Smooth muscle cell (in vitro differentiated cells): ENCODE measurements at regions not wholly inside any gene's neighbourhood (a gene's known extent, or its start where the extent isn't known, plus 50 kb on each side); places are given as distances from the start of the nearest gene placed in this dataset.
A peak's percentile ranks its signal among the peaks of the same experiment; 100 is the strongest.

Experiments
- DNase-seq: peaks from one replicate; lab custom pipeline; 2025; ENCODE audit not compliant: unreplicated experiment; lab: John Stamatoyannopoulos, UW
- H2AFZ ChIP-seq: fragments of 200-600 bp; sonication (generic); 2 replicates; pipeline ENCODE4 v1.6.0; 2016; ENCODE audit warnings: antibody characterized with exemption, low read depth, mild to moderate bottlenecking
- H3F3A ChIP-seq: fragments of 200-600 bp; sonication (generic); 2 replicates; pipeline ENCODE4 v1.6.0; 2017; ENCODE audit warnings: antibody characterized with exemption, low read depth
- H3K27ac ChIP-seq: fragments of 200-600 bp; sonication (generic); 2 replicates; pipeline ENCODE4 v1.5.1; 2016; ENCODE audit warnings: low read depth, mild to moderate bottlenecking
- H3K27me3 ChIP-seq: fragments of 200-600 bp; sonication (generic); 2 replicates; pipeline ENCODE4 v1.6.1; 2016; ENCODE audit warnings: low read depth, mild to moderate bottlenecking
- H3K36me3 ChIP-seq: fragments of 200-600 bp; sonication (generic); 2 replicates; pipeline ENCODE4 v1.5.1; 2016; ENCODE audit warnings: low read depth
- H3K4me1 ChIP-seq: fragments of 200-600 bp; sonication (generic); 2 replicates; pipeline ENCODE4 v1.5.1; 2016; ENCODE audit warnings: low read depth
- H3K4me2 ChIP-seq: fragments of 200-600 bp; sonication (generic); 2 replicates; pipeline ENCODE4 v1.6.0; 2016; ENCODE audit warnings: mild to moderate bottlenecking
- H3K4me3 ChIP-seq: fragments of 200-600 bp; sonication (generic); 2 replicates; pipeline ENCODE4 v1.5.1; 2016; ENCODE audit warnings: mild to moderate bottlenecking
- H3K79me2 ChIP-seq: fragments of 200-600 bp; sonication (generic); 2 replicates; pipeline ENCODE4 v1.6.0; 2016; ENCODE audit warnings: low read depth, mild to moderate bottlenecking
- H3K9ac ChIP-seq: fragments of 200-600 bp; sonication (generic); 2 replicates; pipeline ENCODE4 v1.6.0; 2016; ENCODE audit warnings: low read depth
- H3K9me3 ChIP-seq: fragments of 200-600 bp; sonication (generic); replicated peaks from 2 replicates; pipeline ENCODE4 v1.5.1; 2016; ENCODE audit warnings: low read depth
- H4K20me1 ChIP-seq: fragments of 200-600 bp; sonication (generic); 2 replicates; pipeline ENCODE4 v1.6.0; 2016; ENCODE audit warnings: low read depth
- CTCF ChIP-seq: fragments of 200-600 bp; sonication (generic); IDR thresholded peaks from 2 replicates; pipeline ENCODE4 v1.5.1; 2017; ENCODE audit warnings: borderline replicate concordance, mild to moderate bottlenecking, antibody characterized with exemption; ENCODE audit not compliant: insufficient read depth, poor library complexity, severe bottlenecking
- WGBS: methylation state at CpG from one replicate; pipeline ENCODE4 v1.1.7; 2016; ENCODE audit warnings: low lambda C conversion rate; 5-methylcytosine and 5-hydroxymethylcytosine counted together

GRCh38 chr6:14390805-14391204 lies 273.2 kb downstream of the CD83 start:
- no peak for DNase-seq
- H3K9ac ChIP-seq = no peak overlapping the region
- H3K4me1 ChIP-seq = no peaks in the 10 kb centered on the region
- TF ChIP-seq CTCF = no peak
- H2AFZ ChIP-seq = no peak overlapping the region
- no peaks in the 10 kb centered on the region for H4K20me1 ChIP-seq
- H3K4me3 ChIP-seq = no peak overlapping the region
- H3K27me3 ChIP-seq = no peaks in the 10 kb centered on the region
- no peak overlapping the region for H3K4me2 ChIP-seq
- 73% methylated on average over 2 of the region's 2 CpGs for WGBS
- no peaks in the 10 kb centered on the region for H3F3A ChIP-seq
- H3K36me3 ChIP-seq = no peaks in the 10 kb centered on the region
- H3K27ac ChIP-seq = no peak overlapping the region
- no peaks in the 10 kb centered on the region for H3K9me3 ChIP-seq
- H3K79me2 ChIP-seq = no peaks in the 10 kb centered on the region

DNA sequence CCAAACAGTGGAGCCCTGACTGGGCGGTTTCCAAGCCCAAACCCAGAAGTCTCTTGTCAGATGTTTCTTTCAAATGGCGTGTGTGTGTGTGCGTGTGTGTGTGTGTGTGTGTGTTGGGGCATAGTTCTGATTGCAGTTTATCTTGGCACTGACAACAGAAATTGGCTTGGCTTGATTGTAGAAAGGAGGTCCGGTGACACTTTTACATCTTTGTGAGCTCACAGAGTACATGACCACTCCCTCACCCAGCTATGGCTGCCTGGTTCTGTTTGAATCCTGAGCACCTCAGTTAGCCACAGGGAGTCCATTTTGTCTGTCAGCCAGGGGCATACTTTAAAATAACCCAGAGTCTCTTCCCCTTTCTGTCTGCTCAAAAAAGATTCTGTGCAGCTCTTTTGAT lies 276.3 kb downstream of the CD83 start:
- Histone ChIP-seq H3K4me2 (no peak overlapping the region), H3K9ac (no peak overlapping the region), H3K27ac (no peak overlapping the region), H3K79me2 (no peaks in the 10 kb centered on the region), H3K4me3 (no peak overlapping the region), H3F3A (no peaks in the 10 kb centered on the region), H3K36me3 (no peaks in the 10 kb centered on the region), H2AFZ (no peak overlapping the region), H3K9me3 (no peaks in the 10 kb centered on the region), H3K4me1 (no peaks in the 10 kb centered on the region), H4K20me1 (no peaks in the 10 kb centered on the region), H3K27me3 (no peaks in the 10 kb centered on the region)
- 85% methylated on average over 4 of the region's 4 CpGs for WGBS
- no peak for TF ChIP-seq CTCF
- DNase-seq = no peak

GRCh38 chr6:14396392-14396791 lies 278.8 kb downstream of the CD83 start:
- no peaks in the 10 kb centered on the region for H3K9me3 ChIP-seq
- no peaks in the 10 kb centered on the region for H3K4me1 ChIP-seq
- H2AFZ ChIP-seq = no peak overlapping the region
- no peaks in the 10 kb centered on the region for H4K20me1 ChIP-seq
- H3K9ac ChIP-seq = no peak overlapping the region
- no peak for DNase-seq
- no peaks in the 10 kb centered on the region for H3K27me3 ChIP-seq
- H3K36me3 ChIP-seq = no peaks in the 10 kb centered on the region
- H3K79me2 ChIP-seq = no peaks in the 10 kb centered on the region
- no peak overlapping the region for H3K4me2 ChIP-seq
- WGBS = 98% methylated on average over 4 of the region's 4 CpGs
- no peak for TF ChIP-seq CTCF
- no peaks in the 10 kb centered on the region for H3F3A ChIP-seq
- no peak overlapping the region for H3K27ac ChIP-seq
- H3K4me3 ChIP-seq = no peak overlapping the region

GRCh38 chr6:14396826-14397517 lies 279.4 kb downstream of the CD83 start:
- Histone ChIP-seq H2AFZ (no peak overlapping the region), H3K9ac (no peak overlapping the region), H3K4me2 (no peak overlapping the region), H3K27ac (no peak overlapping the region), H4K20me1 (no peaks in the 10 kb centered on the region), H3K4me3 (no peak overlapping the region), H3K4me1 (no peaks in the 10 kb centered on the region), H3K9me3 (no peaks in the 10 kb centered on the region), H3K27me3 (no peaks in the 10 kb centered on the region), H3K79me2 (no peaks in the 10 kb centered on the region), H3F3A (no peaks in the 10 kb centered on the region), H3K36me3 (no peaks in the 10 kb centered on the region)
- TF ChIP-seq CTCF = peak; percentile 24
- 34% methylated on average over 12 of the region's 12 CpGs for WGBS
- no peak for DNase-seq
